Activated CD8-positive, alpha-beta memory T cell treated with anti-CD3 and anti-CD28 coated beads, Interleukin-2, amount 50 U/mL, for 1 hour (primary cell): ENCODE measurements at regions not wholly inside any gene's neighbourhood (a gene's known extent, or its start where the extent isn't known, plus 50 kb on each side); places are given as distances from the start of the nearest gene placed in this dataset.
"Not testable (repeated sequence)": the region's sequence is repeated elsewhere in the genome, so short reads cannot be mapped to it uniquely, and the experiment has no call there.

ENCODE experiments used
- DNase-seq: peaks from one replicate; pipeline ENCODE4 v3.0.0-alpha.2; 2020; ENCODE audit errors: extremely low read depth

- no peak for DNase-seq
These were observed 121.3 kb upstream of the CARMIL1 start for GRCh38 chr6:25157842-25158241.

DNA sequence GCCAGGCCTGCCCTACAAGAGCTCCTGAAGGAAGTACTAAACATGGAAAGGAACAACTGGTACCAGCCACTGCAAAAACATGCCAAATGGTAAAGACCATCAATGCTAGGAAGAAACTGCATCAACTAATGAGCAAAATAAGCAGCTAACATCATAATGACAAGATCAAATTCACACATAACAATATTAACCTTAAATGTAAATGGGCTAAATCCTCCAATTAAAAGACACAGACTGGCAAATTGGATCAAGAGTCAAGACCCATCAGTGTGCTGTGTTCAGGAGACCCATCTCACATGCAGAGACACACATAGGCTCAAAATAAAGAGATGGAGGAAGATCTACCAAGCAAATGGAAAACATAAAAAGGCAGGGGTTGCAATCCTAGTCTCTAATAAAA, 119.0 kb upstream of the CARMIL1 start:
- not testable (repeated sequence) for DNase-seq

DNA sequence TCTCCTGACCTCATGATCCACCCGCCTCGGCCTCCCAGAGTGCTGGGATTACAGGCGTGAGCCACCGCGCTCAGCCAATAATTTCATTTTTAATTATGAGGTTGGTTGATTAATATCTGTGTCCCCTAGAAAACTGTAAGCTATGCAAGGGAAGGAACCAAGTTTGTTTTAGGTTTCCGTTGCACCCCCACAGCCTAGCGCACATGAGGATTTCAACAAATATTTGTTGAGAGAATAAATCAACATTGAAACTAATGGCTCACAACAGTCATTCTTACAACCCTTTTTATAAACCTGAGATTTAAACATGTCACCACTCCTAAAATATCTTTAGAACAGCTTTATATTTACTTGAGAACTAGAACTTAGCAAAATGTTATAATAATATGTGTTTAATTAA, 114.0 kb upstream of the CARMIL1 start:
- DNase-seq: no peak

DNA sequence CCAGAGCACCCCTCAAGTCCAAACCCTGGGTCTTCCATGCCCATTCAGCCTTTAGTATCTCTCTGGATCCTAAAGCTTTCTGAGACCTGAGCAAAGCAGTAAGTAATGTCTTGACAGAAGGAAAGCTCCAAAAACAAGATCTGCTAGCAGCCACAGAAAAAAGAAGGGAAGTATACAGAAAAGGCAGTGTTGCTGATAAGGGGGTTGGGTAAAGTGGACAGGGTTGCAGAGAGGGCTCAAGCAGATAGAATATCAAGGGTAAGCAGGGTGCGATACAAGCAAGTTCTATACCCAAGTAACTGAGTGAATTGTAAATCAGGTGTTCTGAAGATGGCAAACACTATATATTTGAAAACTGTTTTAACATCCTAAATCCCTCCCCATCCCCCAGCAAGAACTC, 113.4 kb upstream of the CARMIL1 start:
- no peak for DNase-seq

- no peak for DNase-seq
These were observed 112.0 kb upstream of the CARMIL1 start for GRCh38 chr6:25166955-25167748.

DNA sequence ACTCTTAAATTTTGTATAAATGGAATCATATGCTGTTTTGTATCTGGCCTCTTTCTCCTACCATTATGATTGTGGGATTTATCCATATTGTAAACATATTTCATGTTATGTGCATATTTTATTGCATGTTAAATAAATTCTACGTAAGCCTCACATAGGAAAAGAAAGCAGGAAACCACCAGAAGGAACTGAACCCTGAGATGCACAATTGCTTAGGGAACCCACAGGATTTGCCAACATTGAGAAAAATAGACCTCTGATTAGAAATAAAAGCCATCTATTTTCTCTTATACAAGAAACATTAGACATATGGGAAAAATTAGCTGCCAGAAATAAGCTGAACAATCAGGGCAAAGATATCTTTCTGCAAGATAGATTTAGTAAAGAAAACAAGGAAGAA, 111.2 kb upstream of the CARMIL1 start:
- no peak for DNase-seq

DNA sequence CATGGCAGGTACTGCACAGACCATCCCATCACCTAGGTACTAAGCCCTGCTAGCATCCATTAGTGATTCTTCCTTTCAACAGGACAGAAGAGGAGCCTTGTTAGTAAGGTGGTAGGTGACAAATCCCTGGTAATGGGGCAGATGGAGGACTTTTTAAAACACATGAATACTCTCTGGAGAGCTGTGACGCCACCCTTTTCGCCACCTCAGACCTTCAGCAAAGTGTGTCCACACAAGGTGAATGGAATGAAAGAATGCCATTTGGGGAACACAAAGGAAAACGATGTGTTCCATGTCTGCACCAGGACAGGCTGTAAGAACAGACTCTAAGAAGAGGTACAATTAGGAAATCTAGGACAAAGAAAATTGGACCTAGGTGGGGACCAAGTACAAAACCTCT, 110.5 kb upstream of the CARMIL1 start:
- DNase-seq: no peak

DNA sequence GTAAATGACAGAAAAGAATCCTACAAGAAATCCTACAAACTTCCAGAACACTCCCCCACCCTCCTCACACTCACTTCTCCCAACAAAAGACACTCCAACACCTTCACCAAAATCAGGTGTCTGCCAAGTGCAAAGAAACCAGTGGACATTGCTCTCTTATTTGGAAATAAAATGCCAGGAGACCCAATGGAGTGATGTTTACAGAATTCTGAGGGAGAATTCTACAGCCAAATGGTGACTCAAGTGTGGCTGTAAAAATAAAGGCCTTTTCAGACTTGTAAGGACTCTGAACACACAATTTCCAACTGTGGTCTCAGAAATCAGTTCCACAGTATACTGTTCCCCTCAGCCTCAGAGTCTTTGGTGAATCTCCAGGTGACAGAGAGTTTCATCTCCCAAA, 109.6 kb upstream of the CARMIL1 start:
- no peak for DNase-seq

DNA sequence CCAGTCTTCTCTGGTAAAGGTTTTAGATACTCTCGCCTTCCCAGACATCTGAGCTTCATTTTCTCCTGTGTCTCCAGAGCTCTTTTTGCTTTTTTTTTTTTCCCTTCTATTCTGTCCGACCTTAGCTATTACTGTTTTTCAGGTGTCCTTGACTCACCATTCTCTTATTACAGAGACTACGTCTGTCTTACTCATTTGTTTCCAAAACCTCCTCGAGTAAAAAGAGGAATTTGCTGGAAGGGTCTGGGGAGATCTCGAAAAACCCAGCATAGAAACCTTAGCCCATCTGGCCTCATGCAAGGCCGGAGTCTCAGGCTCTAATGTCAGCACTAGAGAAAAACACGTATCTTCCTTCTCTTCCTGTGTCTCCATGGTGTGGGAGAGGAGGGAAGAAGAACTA, 109.2 kb upstream of the CARMIL1 start:
- DNase-seq: no peak

DNA sequence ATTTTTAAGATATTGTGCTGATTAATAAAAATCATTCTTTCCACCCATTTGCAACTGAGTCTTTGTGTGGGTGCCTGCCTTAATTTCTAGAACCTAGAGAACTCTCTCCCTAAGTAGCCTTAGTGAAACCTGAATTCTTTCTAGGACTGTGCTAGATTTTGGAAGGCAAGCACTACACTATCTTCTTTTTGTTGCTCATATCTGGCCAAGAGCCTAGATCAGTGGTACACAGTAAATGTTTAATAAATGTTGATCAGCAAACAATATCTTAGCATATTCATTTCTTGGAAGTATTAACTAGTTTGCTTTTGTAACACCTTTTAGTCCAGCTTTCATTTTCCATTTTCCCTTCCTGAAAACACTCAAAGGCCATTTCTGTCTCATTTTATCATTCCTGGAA, 108.5 kb upstream of the CARMIL1 start:
- no peak for DNase-seq

DNA sequence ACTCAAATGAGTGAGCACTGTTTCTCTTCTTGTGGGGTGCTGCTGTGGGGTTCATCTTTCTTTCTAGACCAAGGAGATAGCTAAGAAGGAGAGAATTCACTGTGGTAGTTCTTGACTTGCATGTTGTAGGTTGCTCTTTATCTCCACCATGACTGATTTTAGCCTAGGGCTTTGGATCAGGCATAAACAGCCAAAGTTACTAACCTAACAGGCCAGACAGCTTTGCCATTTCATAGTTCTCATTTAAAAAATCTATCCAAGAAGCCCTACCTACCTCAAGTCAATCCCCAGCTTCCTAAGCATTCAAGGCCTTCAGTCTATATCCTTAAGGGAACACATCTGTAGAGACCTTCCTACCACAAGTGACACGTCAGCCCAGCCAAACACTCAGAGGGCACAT, 107.9 kb upstream of the CARMIL1 start:
- no peak for DNase-seq

DNA sequence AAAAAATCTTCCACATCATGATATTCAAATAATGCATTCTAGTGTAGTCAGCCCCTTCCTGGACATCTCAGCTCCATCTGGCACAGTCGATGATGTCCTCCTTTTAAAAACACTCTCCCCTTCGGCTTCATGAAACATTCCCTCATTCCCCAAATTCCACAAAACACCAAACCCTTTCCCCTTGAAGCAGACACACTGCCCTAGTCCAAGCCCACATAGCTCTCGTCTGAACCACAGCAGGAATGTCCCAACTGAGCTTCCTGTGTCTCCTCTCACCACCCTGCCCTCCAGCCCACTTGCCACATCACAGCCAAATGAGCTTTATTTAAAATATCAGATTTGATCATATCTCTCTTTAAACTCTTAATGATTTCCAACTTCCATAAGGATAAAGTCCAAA, 106.4 kb upstream of the CARMIL1 start:
- DNase-seq: no peak

- DNase-seq: no peak
These were observed 105.9 kb upstream of the CARMIL1 start for GRCh38 chr6:25173246-25173645.

DNA sequence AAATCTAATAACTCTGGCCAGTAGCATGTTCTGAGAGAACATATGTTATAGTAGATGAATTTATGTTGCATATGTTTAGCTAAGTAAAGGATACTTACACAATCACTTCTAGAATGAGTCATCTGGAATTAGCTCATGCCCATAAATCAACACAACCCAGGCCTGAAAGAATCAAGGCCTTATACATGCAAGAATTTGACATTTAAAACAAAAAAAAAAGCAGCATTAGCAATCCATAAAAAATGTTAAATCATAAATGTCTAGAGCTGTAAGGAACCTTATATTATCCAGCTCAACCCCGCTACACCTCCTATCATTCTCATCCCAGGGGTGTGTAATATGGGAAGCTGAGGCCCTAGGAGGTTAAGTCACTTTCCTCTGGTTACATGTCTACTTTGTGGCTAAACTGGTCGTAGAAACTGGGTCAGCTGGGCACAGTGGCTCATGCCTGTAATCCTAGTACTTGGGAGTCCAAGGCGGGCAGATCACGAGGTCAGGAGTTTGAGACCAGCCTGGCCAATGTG, 105.2 kb upstream of the CARMIL1 start:
- DNase-seq: no peak

- DNase-seq: no peak
These were observed 104.5 kb upstream of the CARMIL1 start for GRCh38 chr6:25174678-25175077.

GRCh38 chr6:25175196-25175595, 104.0 kb upstream of the CARMIL1 start:
- no peak for DNase-seq

GRCh38 chr6:25175681-25176080, 103.5 kb upstream of the CARMIL1 start:
- no peak for DNase-seq

DNA sequence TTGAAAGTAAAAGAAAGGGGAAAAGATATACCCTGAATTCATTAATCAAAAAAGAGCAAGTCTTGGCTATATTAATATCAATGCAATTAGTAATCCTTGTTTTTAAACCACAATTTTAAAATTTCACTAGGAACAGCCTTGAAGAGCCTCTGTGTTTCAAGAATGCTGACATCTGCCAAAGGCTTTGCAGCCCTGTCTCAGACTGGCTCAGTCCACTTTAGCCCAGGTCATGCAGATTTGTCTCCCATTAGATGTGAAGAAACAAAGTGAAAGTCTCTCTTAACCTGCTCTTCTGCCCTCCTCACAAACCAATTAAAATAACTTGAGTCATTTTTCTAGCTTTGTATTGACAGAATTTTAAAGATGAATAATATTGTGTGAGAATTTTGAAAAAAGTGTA, 102.7 kb upstream of the CARMIL1 start:
- DNase-seq: no peak

DNA sequence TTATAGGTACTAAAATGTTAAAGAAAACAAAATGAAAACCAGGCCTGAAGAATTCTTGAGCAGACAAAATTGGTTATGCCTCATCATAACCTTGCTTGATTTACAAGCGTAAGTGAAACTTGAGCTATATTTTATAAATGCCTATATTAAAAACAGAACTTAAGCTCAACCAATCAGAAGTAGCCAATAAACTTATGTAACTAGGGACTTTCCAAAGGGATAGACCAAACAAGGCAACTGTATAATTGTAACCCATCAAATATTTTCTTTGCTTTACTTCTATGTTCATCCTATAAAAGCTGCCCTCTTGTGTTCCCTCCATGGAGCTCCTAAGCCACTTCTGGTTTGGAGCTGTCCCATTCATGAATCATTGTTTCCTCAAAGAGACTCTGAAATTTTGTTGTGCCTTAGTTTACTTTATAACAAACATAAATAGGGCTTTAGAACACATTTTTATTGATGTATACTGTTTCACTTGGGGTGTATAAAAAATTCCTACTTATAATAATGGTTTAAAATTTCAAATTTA, 101.6 kb upstream of the CARMIL1 start:
- no peak for DNase-seq

DNA sequence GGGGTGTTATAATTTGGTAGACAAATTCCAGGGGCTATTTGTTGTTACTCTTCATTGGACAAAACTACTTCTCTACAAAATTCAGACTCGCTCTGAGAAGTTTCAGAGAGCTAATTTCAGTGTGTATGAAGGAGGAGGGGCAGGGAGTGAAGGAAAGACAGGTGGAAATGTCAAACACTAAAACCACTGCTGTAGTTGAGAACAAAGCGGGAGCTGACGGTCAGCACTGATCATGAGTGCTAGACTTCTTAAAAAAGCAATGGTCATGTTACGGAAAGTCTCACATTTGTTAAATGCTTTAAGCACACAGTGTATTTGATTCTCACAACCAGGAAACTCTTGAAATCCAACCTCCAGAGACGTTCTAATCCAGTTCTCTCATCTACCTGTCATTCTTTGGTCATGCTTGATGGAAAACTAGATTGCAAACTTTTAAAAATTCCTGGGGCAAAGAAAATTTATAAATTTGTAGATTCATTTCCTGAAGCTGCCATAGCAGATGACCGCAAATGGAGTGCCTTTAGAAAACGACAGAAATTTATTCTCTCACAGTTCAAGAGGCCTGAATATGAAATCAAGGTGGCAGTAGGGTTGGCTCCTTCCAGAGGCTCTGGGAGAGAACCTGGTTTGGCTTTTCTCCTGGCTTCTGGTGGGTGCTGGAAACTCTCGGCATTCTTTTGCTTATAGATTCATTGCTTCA, 100.7 kb upstream of the CARMIL1 start:
- DNase-seq: no peak

GRCh38 chr6:25179051-25179778, 100.0 kb upstream of the CARMIL1 start:
- no peak for DNase-seq

- no peak for DNase-seq
These were observed 98.4 kb upstream of the CARMIL1 start for GRCh38 chr6:25180630-25181349.
